KMS-11 (cell line): ENCODE measurements at regions not wholly inside any gene's neighbourhood (a gene's known extent, or its start where the extent isn't known, plus 50 kb on each side); places are given as distances from the start of the nearest gene placed in this dataset.

ENCODE experiments used
- H2AFZ ChIP-seq: fragments of 200-600 bp; sonication (generic); 2 replicates; pipeline ENCODE4 v1.6.1; 2016; ENCODE audit warnings: antibody characterized with exemption, mixed run types, low read depth
- H3K27ac ChIP-seq: fragments of 200-600 bp; sonication (generic); 2 replicates; pipeline ENCODE4 v1.6.1; 2016; ENCODE audit warnings: mild to moderate bottlenecking, mixed run types
- H3K27me3 ChIP-seq: fragments of 200-600 bp; sonication (generic); 2 replicates; pipeline ENCODE4 v1.6.1; 2017; ENCODE audit warnings: mild to moderate bottlenecking, low read depth, mixed run types, moderate library complexity; ENCODE audit not compliant: insufficient read depth
- H3K36me3 ChIP-seq: fragments of 200-600 bp; sonication (generic); 2 replicates; pipeline ENCODE4 v1.6.1; 2017; ENCODE audit warnings: mild to moderate bottlenecking, mixed run types; ENCODE audit not compliant: insufficient read depth
- H3K4me1 ChIP-seq: fragments of 200-600 bp; sonication (generic); 2 replicates; pipeline ENCODE4 v1.6.1; 2016; ENCODE audit warnings: mild to moderate bottlenecking, low read depth, mixed run types; ENCODE audit not compliant: poor library complexity, severe bottlenecking
- H3K4me2 ChIP-seq: fragments of 200-600 bp; sonication (generic); 2 replicates; pipeline ENCODE4 v1.7.0; 2016; ENCODE audit warnings: mild to moderate bottlenecking, mixed run types
- H3K4me3 ChIP-seq: fragments of 200-600 bp; sonication (generic); IDR thresholded peaks from 2 replicates; pipeline ENCODE4 v1.6.1; 2017; ENCODE audit warnings: low read depth, low read length, mixed read lengths; ENCODE audit not compliant: insufficient read depth
- H3K79me2 ChIP-seq: fragments of 200-600 bp; sonication (generic); 2 replicates; pipeline ENCODE4 v1.6.1; 2016; ENCODE audit warnings: low read depth, mixed run types; ENCODE audit not compliant: insufficient read depth
- H3K9ac ChIP-seq: fragments of 200-600 bp; sonication (generic); 2 replicates; pipeline ENCODE4 v1.6.1; 2016; ENCODE audit warnings: mild to moderate bottlenecking, mixed run types
- H4K20me1 ChIP-seq: fragments of 200-600 bp; sonication (generic); 2 replicates; pipeline ENCODE4 v1.6.1; 2016; ENCODE audit warnings: mild to moderate bottlenecking, mixed run types; ENCODE audit not compliant: insufficient read depth
- CTCF ChIP-seq: fragments of 200-600 bp; sonication (generic); conservative IDR thresholded peaks from 2 replicates; pipeline ENCODE4 v1.6.1; 2017; ENCODE audit warnings: low read depth, mild to moderate bottlenecking, antibody characterized with exemption, low read length, moderate library complexity, mixed read lengths

GRCh38 chr2:5234563-5234962 lies 457.6 kb upstream of the SOX11 start:
- Histone ChIP-seq H3K4me2 (no peak overlapping the region), H3K27ac (no peak overlapping the region), H3K9ac (no peak overlapping the region), H3K27me3 (no peaks in the 10 kb centered on the region), H3K4me3 (no peak overlapping the region), H3K4me1 (no peaks in the 10 kb centered on the region), H3K79me2 (no peaks in the 10 kb centered on the region), H4K20me1 (no peaks in the 10 kb centered on the region), H2AFZ (no peak overlapping the region), H3K36me3 (no peaks in the 10 kb centered on the region)
- TF ChIP-seq CTCF, result no peak

- Histone ChIP-seq H3K4me1 (no peaks in the 10 kb centered on the region), H3K4me2 (no peak overlapping the region), H3K79me2 (no peaks in the 10 kb centered on the region), H4K20me1 (no peaks in the 10 kb centered on the region), H3K4me3 (no peak overlapping the region), H3K27me3 (no peaks in the 10 kb centered on the region), H3K9ac (no peak overlapping the region), H2AFZ (no peak overlapping the region), H3K36me3 (no peaks in the 10 kb centered on the region), H3K27ac (no peak overlapping the region)
- TF ChIP-seq CTCF, result no peak
Measured at GRCh38 chr2:5235701-5236100, 456.5 kb upstream of the SOX11 start.

GRCh38 chr2:5236249-5236648 lies 455.9 kb upstream of the SOX11 start:
- no peak overlapping the region for H2AFZ ChIP-seq
- no peaks in the 10 kb centered on the region for H4K20me1 ChIP-seq
- H3K36me3 ChIP-seq, result no peaks in the 10 kb centered on the region
- H3K4me3 ChIP-seq, result no peak overlapping the region
- no peak for TF ChIP-seq CTCF
- H3K79me2 ChIP-seq, result no peaks in the 10 kb centered on the region
- H3K9ac ChIP-seq, result no peak overlapping the region
- H3K4me2 ChIP-seq, result no peak overlapping the region
- H3K4me1 ChIP-seq, result no peaks in the 10 kb centered on the region
- H3K27ac ChIP-seq, result no peak overlapping the region
- no peaks in the 10 kb centered on the region for H3K27me3 ChIP-seq

GRCh38 chr2:5242751-5243150 lies 449.4 kb upstream of the SOX11 start:
- H3K36me3 ChIP-seq, result no peaks in the 10 kb centered on the region
- H4K20me1 ChIP-seq, result no peaks in the 10 kb centered on the region
- TF ChIP-seq CTCF, result no peak
- no peak overlapping the region for H3K4me3 ChIP-seq
- H3K27me3 ChIP-seq, result no peaks in the 10 kb centered on the region
- no peak overlapping the region for H3K9ac ChIP-seq
- no peaks in the 10 kb centered on the region for H3K4me1 ChIP-seq
- H3K79me2 ChIP-seq, result no peaks in the 10 kb centered on the region
- no peak overlapping the region for H2AFZ ChIP-seq
- H3K27ac ChIP-seq, result no peak overlapping the region
- no peak overlapping the region for H3K4me2 ChIP-seq

- Histone ChIP-seq H4K20me1 (no peaks in the 10 kb centered on the region), H3K4me1 (no peaks in the 10 kb centered on the region), H3K4me3 (no peak overlapping the region), H3K27me3 (no peaks in the 10 kb centered on the region), H2AFZ (no peak overlapping the region), H3K36me3 (no peaks in the 10 kb centered on the region), H3K4me2 (no peak overlapping the region), H3K9ac (no peak overlapping the region), H3K27ac (no peak overlapping the region), H3K79me2 (no peaks in the 10 kb centered on the region)
- TF ChIP-seq CTCF, result no peak
Measured at GRCh38 chr2:5250482-5250881, 441.7 kb upstream of the SOX11 start.
